GM12878 (cell line): ENCODE measurements at regions not wholly inside any gene's neighbourhood (a gene's known extent, or its start where the extent isn't known, plus 50 kb on each side); places are given as distances from the start of the nearest gene placed in this dataset.

Experiments used
- ATAC-seq: fragments of 200-7000 bp; cut with Tn5 transposase; 3 replicates; pipeline ENCODE4 v1.9.1; 2020; ENCODE audit warnings: mild to moderate bottlenecking, moderate library complexity
- BruUV-seq: library from RNA; stranded (reverse); fragments of 400-500 nt; replicated peaks from 2 replicates; lab custom pipeline; 2021; lab: Mats Ljungman, UMichigan
- CTCF ChIA-PET: fragments of 300-600 bp; sonication (Branson Sonifier 250); formaldehyde crosslinking; extraction: SDS; loops from one replicate; lab custom pipeline; 2021; ENCODE audit warnings: inconsistent platforms; lab: Yijun Ruan, JAX
- POLR2A ChIA-PET: fragments of 350-600 bp; formaldehyde crosslinking; extraction: SDS; loops from one replicate; lab custom pipeline; 2021; ENCODE audit warnings: inconsistent platforms; lab: Charles Lee
- RAD21 ChIA-PET: fragments of 300-600 bp; sonication (Branson Sonifier 250); formaldehyde crosslinking; loops from one replicate; lab custom pipeline; 2023; ENCODE audit warnings: antibody characterized with exemption; ENCODE audit not compliant: unreplicated experiment; lab: Charles Lee
- SMC1A ChIA-PET: fragments of 300-600 bp; sonication (Branson Sonifier 250); formaldehyde crosslinking; loops from one replicate; lab custom pipeline; 2023; ENCODE audit not compliant: unreplicated experiment, uncharacterized antibody; lab: Charles Lee
- DNase-seq: peaks from one replicate; pipeline ENCODE4 v3.0.0-alpha.2; 2011; ENCODE audit warnings: low read depth, low spot score
- FAIRE-seq: peaks from 3 replicates; lab custom pipeline; 2011; peaks lifted over from hg19 to GRCh38; lab: Jason Lieb, UNC
- H2AFZ ChIP-seq: 2 replicates; pipeline ENCODE4 v1.6.0; 2011; ENCODE audit warnings: low read depth, low read length, control low read depth; ENCODE audit not compliant: control insufficient read depth
- H3K27ac ChIP-seq: 2 replicates; pipeline ENCODE4 v1.5.1; 2011; ENCODE audit warnings: control low read depth; ENCODE audit not compliant: control insufficient read depth, insufficient read depth
- H3K27me3 ChIP-seq, 2 experiments: replicated peaks in 1 of 2; 2 replicates each; pipeline versions ENCODE4 v1.6.0 to v1.6.1; 2011; ENCODE audit warnings: low read length in 1 of 2; ENCODE audit not compliant: control insufficient read depth in 2 of 2, insufficient read depth in 2 of 2
- H3K36me3 ChIP-seq, 2 experiments: 2 replicates each; pipeline ENCODE4 v1.5.1; 2011; ENCODE audit warnings: low read length in 1 of 2; ENCODE audit not compliant: control insufficient read depth in 2 of 2, insufficient read depth in 2 of 2
- H3K4me1 ChIP-seq: 2 replicates; pipeline ENCODE4 v1.6.1; 2011; ENCODE audit warnings: mild to moderate bottlenecking, low read length, moderate library complexity, mixed read lengths; ENCODE audit not compliant: control insufficient read depth, insufficient read depth
- H3K4me2 ChIP-seq: 2 replicates; pipeline ENCODE4 v1.6.0; 2011; ENCODE audit warnings: control low read depth; ENCODE audit not compliant: control insufficient read depth, insufficient read depth
- H3K4me3 ChIP-seq: fragments of 200-600 bp; sonication (generic); 2 replicates; pipeline ENCODE4 v1.5.1; 2016
- H3K79me2 ChIP-seq: 2 replicates; pipeline ENCODE4 v1.6.0; 2011; ENCODE audit warnings: low read length; ENCODE audit not compliant: control insufficient read depth, insufficient read depth
- H3K9ac ChIP-seq: 2 replicates; pipeline ENCODE4 v1.8.0; 2011; ENCODE audit warnings: low read length, control low read depth, mixed read lengths; ENCODE audit not compliant: control insufficient read depth, insufficient read depth
- H3K9me3 ChIP-seq: replicated peaks from 3 replicates; pipeline ENCODE4 v1.5.1; 2011; ENCODE audit warnings: mild to moderate bottlenecking, low read length; ENCODE audit not compliant: control insufficient read depth, insufficient read depth
- H4K20me1 ChIP-seq: 2 replicates; pipeline ENCODE4 v1.6.0; 2011; ENCODE audit not compliant: control insufficient read depth, insufficient read depth
- EZH2 ChIP-seq: IDR thresholded peaks from 2 replicates; pipeline ENCODE4 v1.6.1; 2012; ENCODE audit warnings: low read depth, mild to moderate bottlenecking, control low read depth, inconsistent platforms, low read length, borderline replicate concordance; ENCODE audit not compliant: control insufficient read depth
- IRF5 ChIP-seq: fragments of 450-650 bp; IDR thresholded peaks from 2 replicates; pipeline ENCODE4 v1.6.1; 2017; ENCODE audit warnings: borderline replicate concordance
- RFX5 ChIP-seq: IDR thresholded peaks from 2 replicates; pipeline ENCODE4 v1.6.1; 2011; ENCODE audit warnings: low read depth, low read length, improper control_type of control experiment
- SPI1 ChIP-seq: IDR thresholded peaks from 2 replicates; pipeline ENCODE4 v1.6.1; 2011; ENCODE audit warnings: low read depth, mild to moderate bottlenecking, low read length, moderate library complexity, borderline replicate concordance; ENCODE audit not compliant: insufficient read depth
- ZNF217 ChIP-seq: fragments of 450-650 bp; IDR thresholded peaks from 2 replicates; pipeline ENCODE4 v1.6.1; 2017; ENCODE audit warnings: antibody characterized with exemption, mild to moderate bottlenecking
- WGBS: methylation state at CpG from one replicate; pipeline ENCODE4 v1.1.6; 2016; ENCODE audit warnings: low lambda C conversion rate; ENCODE audit not compliant: insufficient replicate concordance, insufficient coverage; ENCODE audit errors: missing lambda C conversion rate; 5-methylcytosine and 5-hydroxymethylcytosine counted together
- in situ Hi-C: fragments of 300-500 bp; cut with MboI; formaldehyde crosslinking; loops from 9 replicates; pipeline ENCODE4 v1.14.3; 2018; ENCODE audit warnings: mixed read lengths
- intact Hi-C: fragments of 100-400 bp; cut with micrococcal nuclease; formaldehyde crosslinking; loops from one replicate; pipeline ENCODE4 v1.14.2; 2022; ENCODE audit not compliant: unreplicated experiment
- TF ChIP-seq, protein P1 (sequence below): fragments of 450-650 bp; formaldehyde crosslinking; IDR thresholded peaks from 2 replicates; pipeline ENCODE4 v1.5.0; 2022; ENCODE audit warnings: mild to moderate bottlenecking, missing genetic modification characterization

- no peaks in the 10 kb centered on the region for H3K79me2 ChIP-seq
- intact Hi-C loops (no loop called here), in situ Hi-C loops (no loop called here)
- H3K27ac ChIP-seq: no peak overlapping the region
- H3K4me3 ChIP-seq: no peak overlapping the region
- ChIA-PET RAD21 (no interaction called here), CTCF (no interaction called here), POLR2A (interaction anchor here (0.6 kb wide), 1 partner anchor 564 kb away, joined by 5 read pairs; no protein-coding TSS in a partner anchor), SMC1A (no interaction called here)
- no peaks in the 10 kb centered on the region for H3K36me3 ChIP-seq
- no peak for ATAC-seq
- TF ChIP-seq RFX5: no peak
- TF ChIP-seq IRF5: no peak
- TF ChIP-seq, protein P1, sequence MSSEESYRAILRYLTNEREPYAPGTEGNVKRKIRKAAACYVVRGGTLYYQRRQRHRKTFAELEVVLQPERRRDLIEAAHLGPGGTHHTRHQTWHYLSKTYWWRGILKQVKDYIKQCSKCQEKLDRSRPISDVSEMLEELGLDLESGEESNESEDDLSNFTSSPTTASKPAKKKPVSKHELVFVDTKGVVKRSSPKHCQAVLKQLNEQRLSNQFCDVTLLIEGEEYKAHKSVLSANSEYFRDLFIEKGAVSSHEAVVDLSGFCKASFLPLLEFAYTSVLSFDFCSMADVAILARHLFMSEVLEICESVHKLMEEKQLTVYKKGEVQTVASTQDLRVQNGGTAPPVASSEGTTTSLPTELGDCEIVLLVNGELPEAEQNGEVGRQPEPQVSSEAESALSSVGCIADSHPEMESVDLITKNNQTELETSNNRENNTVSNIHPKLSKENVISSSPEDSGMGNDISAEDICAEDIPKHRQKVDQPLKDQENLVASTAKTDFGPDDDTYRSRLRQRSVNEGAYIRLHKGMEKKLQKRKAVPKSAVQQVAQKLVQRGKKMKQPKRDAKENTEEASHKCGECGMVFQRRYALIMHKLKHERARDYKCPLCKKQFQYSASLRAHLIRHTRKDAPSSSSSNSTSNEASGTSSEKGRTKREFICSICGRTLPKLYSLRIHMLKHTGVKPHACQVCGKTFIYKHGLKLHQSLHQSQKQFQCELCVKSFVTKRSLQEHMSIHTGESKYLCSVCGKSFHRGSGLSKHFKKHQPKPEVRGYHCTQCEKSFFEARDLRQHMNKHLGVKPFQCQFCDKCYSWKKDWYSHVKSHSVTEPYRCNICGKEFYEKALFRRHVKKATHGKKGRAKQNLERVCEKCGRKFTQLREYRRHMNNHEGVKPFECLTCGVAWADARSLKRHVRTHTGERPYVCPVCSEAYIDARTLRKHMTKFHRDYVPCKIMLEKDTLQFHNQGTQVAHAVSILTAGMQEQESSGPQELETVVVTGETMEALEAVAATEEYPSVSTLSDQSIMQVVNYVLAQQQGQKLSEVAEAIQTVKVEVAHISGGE (CRISPR knock-in tag): no peak
- no peak for TF ChIP-seq ZNF217
- TF ChIP-seq SPI1: no peak
- no peak for TF ChIP-seq EZH2
- H2AFZ ChIP-seq: no peak overlapping the region
- no peaks in the 10 kb centered on the region for H4K20me1 ChIP-seq
- no peaks in the 10 kb centered on the region for H3K27me3 ChIP-seq
- whole genome bisulfite sequencing: 0% methylated on average over 3 of the region's 3 CpGs
- H3K4me1 ChIP-seq: no peaks in the 10 kb centered on the region
- no peak overlapping the region for H3K9ac ChIP-seq
- H3K4me2 ChIP-seq: no peak overlapping the region
- no peaks in the 10 kb centered on the region; the same call in 2 of the 3 replicates for H3K9me3 ChIP-seq
- BruUV-seq: no TSS peak
- no peak for FAIRE-seq
- no peak for DNase-seq
Measured at GRCh38 chr7:4436936-4437335, 245.2 kb upstream of the FOXK1 start.
